Ramos (cell line): ENCODE measurements at regions not wholly inside any gene's neighbourhood (a gene's known extent, or its start where the extent isn't known, plus 50 kb on each side); places are given as distances from the start of the nearest gene placed in this dataset.
"Not testable (repeated sequence)": the region's sequence is repeated elsewhere in the genome, so short reads cannot be mapped to it uniquely, and the experiment has no call there.

Experiments
- in situ Hi-C: fragments of 300-500 bp; cut with MboI; formaldehyde crosslinking; loops from one replicate; pipeline ENCODE4 v1.14.3; 2022; ENCODE audit warnings: low sequenced_read_pairs; ENCODE audit not compliant: unreplicated experiment

- in situ Hi-C loops, result no loop called here
These were observed 383.8 kb upstream of the TENM3 start for GRCh38 chr4:181859439-181859838.

- in situ Hi-C loops, result no loop called here
These were observed 383.0 kb upstream of the TENM3 start for GRCh38 chr4:181860157-181860556.

GRCh38 chr4:181860668-181861067, 382.5 kb upstream of the TENM3 start:
- in situ Hi-C loops, result no loop called here

- in situ Hi-C loops, result no loop called here
These were observed 379.3 kb upstream of the TENM3 start for GRCh38 chr4:181863856-181864255.

- in situ Hi-C loops, result no loop called here
These were observed 372.9 kb upstream of the TENM3 start for GRCh38 chr4:181870326-181870725.

GRCh38 chr4:181874602-181875001, 368.6 kb upstream of the TENM3 start:
- in situ Hi-C loops, result no loop called here

- in situ Hi-C loops, result no loop called here
These were observed 365.8 kb upstream of the TENM3 start for GRCh38 chr4:181877329-181877848.

- in situ Hi-C loops, result no loop called here
These were observed 353.2 kb upstream of the TENM3 start for GRCh38 chr4:181890031-181890430.

- in situ Hi-C loops, result no loop called here
These were observed 352.3 kb upstream of the TENM3 start for GRCh38 chr4:181890911-181891310.

GRCh38 chr4:181896614-181897013, 346.6 kb upstream of the TENM3 start:
- in situ Hi-C loops, result no loop called here

- in situ Hi-C loops, result no loop called here
These were observed 345.3 kb upstream of the TENM3 start for GRCh38 chr4:181897935-181898334.

GRCh38 chr4:181902404-181902803, 340.8 kb upstream of the TENM3 start:
- in situ Hi-C loops, result not testable (repeated sequence)

- in situ Hi-C loops, result no loop called here
These were observed 337.5 kb upstream of the TENM3 start for GRCh38 chr4:181905708-181906107.

- in situ Hi-C loops, result no loop called here
These were observed 335.0 kb upstream of the TENM3 start for GRCh38 chr4:181908168-181908567.

GRCh38 chr4:181909368-181909767, 333.8 kb upstream of the TENM3 start:
- in situ Hi-C loops, result no loop called here

GRCh38 chr4:181911420-181911819, 331.8 kb upstream of the TENM3 start:
- in situ Hi-C loops, result no loop called here

GRCh38 chr4:181933471-181933870, 309.7 kb upstream of the TENM3 start:
- in situ Hi-C loops, result no loop called here

- in situ Hi-C loops, result no loop called here
These were observed 304.6 kb upstream of the TENM3 start for GRCh38 chr4:181938631-181939030.

- in situ Hi-C loops, result no loop called here
These were observed 303.8 kb upstream of the TENM3 start for GRCh38 chr4:181939199-181939945.

- in situ Hi-C loops, result no loop called here
These were observed 298.7 kb upstream of the TENM3 start for GRCh38 chr4:181944527-181944926.

- in situ Hi-C loops, result no loop called here
These were observed 296.3 kb upstream of the TENM3 start for GRCh38 chr4:181946902-181947301.

GRCh38 chr4:181948839-181949382, 294.3 kb upstream of the TENM3 start:
- in situ Hi-C loops, result no loop called here
